Activated naive CD4-positive, alpha-beta T cell treated with anti-CD3 and anti-CD28 coated beads, Interleukin-2, amount 50 U/mL, for 24 hours (primary cell): ENCODE measurements at regions not wholly inside any gene's neighbourhood (a gene's known extent, or its start where the extent isn't known, plus 50 kb on each side); places are given as distances from the start of the nearest gene placed in this dataset.

Experiments
- H3K27ac Mint-ChIP-seq: one replicate; pipeline ENCODE4 v1.8.0; 2021; ENCODE audit warnings: mild to moderate bottlenecking, mixed read lengths
- H3K27me3 Mint-ChIP-seq: one replicate; pipeline ENCODE4 v1.8.0; 2021; ENCODE audit warnings: mixed read lengths
- H3K36me3 Mint-ChIP-seq: one replicate; pipeline ENCODE4 v1.8.0; 2021; ENCODE audit warnings: mixed read lengths
- H3K4me1 Mint-ChIP-seq: one replicate; pipeline ENCODE4 v1.8.0; 2021; ENCODE audit warnings: mixed read lengths
- H3K4me3 Mint-ChIP-seq: one replicate; pipeline ENCODE4 v1.8.0; 2021; ENCODE audit warnings: mild to moderate bottlenecking, mixed read lengths
- H3K9me3 Mint-ChIP-seq: one replicate; pipeline ENCODE4 v1.8.0; 2021; ENCODE audit warnings: mixed read lengths

GRCh38 chr7:363626-364025, 73.7 kb downstream of the FOXL3 start:
- Mint-ChIP-seq H3K27me3 (no peaks in the 10 kb centered on the region), H3K4me1 (peaks cover 67% of the 10 kb centered on the region), H3K27ac (peak overlapping the region; percentile 43), H3K4me3 (peak overlapping the region; percentile 5), H3K9me3 (peaks cover 4% of the 10 kb centered on the region), H3K36me3 (peaks cover 3% of the 10 kb centered on the region)

GRCh38 chr7:364536-364935, 74.6 kb downstream of the FOXL3 start:
- Mint-ChIP-seq H3K27ac (no peak overlapping the region), H3K4me3 (no peak overlapping the region), H3K27me3 (no peaks in the 10 kb centered on the region), H3K36me3 (peaks cover 3% of the 10 kb centered on the region), H3K9me3 (peaks cover 4% of the 10 kb centered on the region), H3K4me1 (peaks cover 67% of the 10 kb centered on the region)

GRCh38 chr7:365593-365992, 75.6 kb downstream of the FOXL3 start:
- H3K27me3 Mint-ChIP-seq, result no peaks in the 10 kb centered on the region
- peaks cover 3% of the 10 kb centered on the region for H3K36me3 Mint-ChIP-seq
- H3K27ac Mint-ChIP-seq, result no peak overlapping the region
- peak overlapping the region; percentile 74 for H3K4me3 Mint-ChIP-seq
- peaks cover 4% of the 10 kb centered on the region for H3K9me3 Mint-ChIP-seq
- H3K4me1 Mint-ChIP-seq, result peaks cover 62% of the 10 kb centered on the region

- peaks cover 4% of the 10 kb centered on the region for H3K9me3 Mint-ChIP-seq
Observed at GRCh38 chr7:366161-366803, 76.3 kb downstream of the FOXL3 start.

GRCh38 chr7:367351-367901, 77.5 kb downstream of the FOXL3 start:
- Mint-ChIP-seq H3K9me3 (no peaks in the 10 kb centered on the region), H3K27me3 (no peaks in the 10 kb centered on the region), H3K4me3 (no peak overlapping the region), H3K27ac (no peak overlapping the region), H3K36me3 (no peaks in the 10 kb centered on the region), H3K4me1 (peaks cover 48% of the 10 kb centered on the region)

More at GRCh38 chr7:366161-366803, 76.3 kb downstream of the FOXL3 start:
- Mint-ChIP-seq H3K4me1 (peaks cover 57% of the 10 kb centered on the region), H3K4me3 (peak overlapping the region; percentile 74), H3K27ac (no peak overlapping the region), H3K27me3 (no peaks in the 10 kb centered on the region), H3K36me3 (peaks cover 3% of the 10 kb centered on the region)

GRCh38 chr7:368651-369475, 78.9 kb downstream of the FOXL3 start:
- Mint-ChIP-seq H3K4me1 (peaks cover 34% of the 10 kb centered on the region), H3K27me3 (no peaks in the 10 kb centered on the region), H3K36me3 (no peaks in the 10 kb centered on the region), H3K4me3 (no peak overlapping the region), H3K27ac (no peak overlapping the region), H3K9me3 (no peaks in the 10 kb centered on the region)

- no peaks in the 10 kb centered on the region for H3K36me3 Mint-ChIP-seq
- no peak overlapping the region for H3K27ac Mint-ChIP-seq
- H3K9me3 Mint-ChIP-seq, result no peaks in the 10 kb centered on the region
- H3K4me1 Mint-ChIP-seq, result peaks cover 26% of the 10 kb centered on the region
- H3K27me3 Mint-ChIP-seq, result no peaks in the 10 kb centered on the region
- no peak overlapping the region for H3K4me3 Mint-ChIP-seq
Observed at GRCh38 chr7:369476-370258, 79.7 kb downstream of the FOXL3 start.

GRCh38 chr7:370259-370625, 80.3 kb downstream of the FOXL3 start:
- Mint-ChIP-seq H3K27ac (no peak overlapping the region), H3K36me3 (no peaks in the 10 kb centered on the region), H3K4me1 (peaks cover 20% of the 10 kb centered on the region)

GRCh38 chr7:370775-371118, 80.8 kb downstream of the FOXL3 start:
- Mint-ChIP-seq H3K27ac (no peak overlapping the region), H3K36me3 (no peaks in the 10 kb centered on the region), H3K4me1 (peaks cover 15% of the 10 kb centered on the region), H3K9me3 (no peaks in the 10 kb centered on the region), H3K4me3 (no peak overlapping the region), H3K27me3 (no peaks in the 10 kb centered on the region)

More at GRCh38 chr7:370259-370625, 80.3 kb downstream of the FOXL3 start:
- no peak overlapping the region for H3K4me3 Mint-ChIP-seq
- H3K27me3 Mint-ChIP-seq, result no peaks in the 10 kb centered on the region
- H3K9me3 Mint-ChIP-seq, result no peaks in the 10 kb centered on the region

GRCh38 chr7:371119-371778, 81.3 kb downstream of the FOXL3 start:
- Mint-ChIP-seq H3K27me3 (no peaks in the 10 kb centered on the region), H3K27ac (no peak overlapping the region), H3K4me3 (no peak overlapping the region), H3K4me1 (peaks cover 10% of the 10 kb centered on the region), H3K9me3 (no peaks in the 10 kb centered on the region), H3K36me3 (no peaks in the 10 kb centered on the region)

GRCh38 chr7:371779-372545, 82.0 kb downstream of the FOXL3 start:
- Mint-ChIP-seq H3K4me3 (no peak overlapping the region), H3K9me3 (no peaks in the 10 kb centered on the region), H3K4me1 (peaks cover 3% of the 10 kb centered on the region), H3K27me3 (no peaks in the 10 kb centered on the region), H3K36me3 (no peaks in the 10 kb centered on the region), H3K27ac (no peak overlapping the region)

- Mint-ChIP-seq H3K36me3 (no peaks in the 10 kb centered on the region), H3K9me3 (no peaks in the 10 kb centered on the region), H3K4me1 (no peaks in the 10 kb centered on the region), H3K4me3 (no peak overlapping the region), H3K27ac (no peak overlapping the region), H3K27me3 (no peaks in the 10 kb centered on the region)
Observed at GRCh38 chr7:372546-372931, 82.6 kb downstream of the FOXL3 start.

GRCh38 chr7:372932-373791, 83.2 kb downstream of the FOXL3 start:
- Mint-ChIP-seq H3K4me3 (no peak overlapping the region), H3K27me3 (no peaks in the 10 kb centered on the region), H3K4me1 (no peaks in the 10 kb centered on the region), H3K9me3 (no peaks in the 10 kb centered on the region), H3K36me3 (no peaks in the 10 kb centered on the region), H3K27ac (no peak overlapping the region)
